OCI-LY3 (cell line): ENCODE measurements at regions not wholly inside any gene's neighbourhood (a gene's known extent, or its start where the extent isn't known, plus 50 kb on each side); places are given as distances from the start of the nearest gene placed in this dataset.
"Not testable (repeated sequence)": the region's sequence is repeated elsewhere in the genome, so short reads cannot be mapped to it uniquely, and the experiment has no call there.

Source experiments
- EZH2phosphoT487 ChIP-seq: fragments of 200-600 bp; shearing (Covaris generic); IDR thresholded peaks from 2 replicates; pipeline ENCODE4 v1.6.1; 2018; ENCODE audit warnings: antibody characterized with exemption, mixed run types, low read depth
- TF ChIP-seq, protein P1 (sequence below): fragments of 200-600, 300-600 bp; sonication (generic); IDR thresholded peaks from 2 replicates; pipeline ENCODE4 v1.5.1; 2014; ENCODE audit warnings: antibody characterized with exemption, low read length, low read depth

DNA sequence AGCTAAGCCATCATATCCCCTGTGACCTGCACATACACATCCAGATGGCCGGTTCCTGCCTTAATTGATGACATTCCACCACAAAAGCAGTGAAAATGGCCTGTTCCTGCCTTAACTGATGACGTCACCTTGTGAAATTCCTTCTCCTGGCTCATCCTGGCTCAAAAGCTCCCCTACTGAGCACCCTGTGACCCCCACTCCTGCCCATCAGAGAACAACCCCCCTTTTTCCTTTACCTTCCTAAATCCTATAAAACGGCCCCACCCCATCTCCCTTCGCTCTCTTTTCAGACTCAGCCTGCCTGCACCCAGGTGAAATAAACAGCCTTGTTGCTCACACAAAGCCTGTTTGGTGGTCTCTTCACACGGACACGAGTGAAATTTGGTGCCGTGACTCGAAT lies 543.8 kb upstream of the HTR2C start:
- TF ChIP-seq, protein P1, sequence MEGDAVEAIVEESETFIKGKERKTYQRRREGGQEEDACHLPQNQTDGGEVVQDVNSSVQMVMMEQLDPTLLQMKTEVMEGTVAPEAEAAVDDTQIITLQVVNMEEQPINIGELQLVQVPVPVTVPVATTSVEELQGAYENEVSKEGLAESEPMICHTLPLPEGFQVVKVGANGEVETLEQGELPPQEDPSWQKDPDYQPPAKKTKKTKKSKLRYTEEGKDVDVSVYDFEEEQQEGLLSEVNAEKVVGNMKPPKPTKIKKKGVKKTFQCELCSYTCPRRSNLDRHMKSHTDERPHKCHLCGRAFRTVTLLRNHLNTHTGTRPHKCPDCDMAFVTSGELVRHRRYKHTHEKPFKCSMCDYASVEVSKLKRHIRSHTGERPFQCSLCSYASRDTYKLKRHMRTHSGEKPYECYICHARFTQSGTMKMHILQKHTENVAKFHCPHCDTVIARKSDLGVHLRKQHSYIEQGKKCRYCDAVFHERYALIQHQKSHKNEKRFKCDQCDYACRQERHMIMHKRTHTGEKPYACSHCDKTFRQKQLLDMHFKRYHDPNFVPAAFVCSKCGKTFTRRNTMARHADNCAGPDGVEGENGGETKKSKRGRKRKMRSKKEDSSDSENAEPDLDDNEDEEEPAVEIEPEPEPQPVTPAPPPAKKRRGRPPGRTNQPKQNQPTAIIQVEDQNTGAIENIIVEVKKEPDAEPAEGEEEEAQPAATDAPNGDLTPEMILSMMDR = not testable (repeated sequence)
- not testable (repeated sequence) for TF ChIP-seq EZH2phosphoT487
